Heart left ventricle (tissue), 13 donors: ENCODE measurements at regions not wholly inside any gene's neighbourhood (a gene's known extent, or its start where the extent isn't known, plus 50 kb on each side); places are given as distances from the start of the nearest gene placed in this dataset.

ENCODE experiments used
- POLR2A ChIP-seq, 2 donors: fragments of 450-650 bp; IDR thresholded peaks; one replicate each; pipeline ENCODE4 v1.6.1; 2017; ENCODE audit warnings: antibody characterized with exemption in 2 of 2, mild to moderate bottlenecking in 2 of 2, moderate library complexity in 2 of 2
- TF ChIP-seq, protein P1 (sequence below), 12 donors: fragments of 200-600 bp; sonication (generic) in 4 of 12; IDR thresholded peaks; one replicate each; pipeline versions ENCODE4 v1.5.0 to v1.8.0; 2018 to 2022; ENCODE audit warnings: antibody characterized with exemption in 12 of 12, mild to moderate bottlenecking in 5 of 12
- donor health status: ischemic (EF 13 %, LVEDD 7.1; RV severe dilation, severe dysfunction).
- donor health status: DM: no; HTN: yes; CAD: no.
- donor health status: DM: no; HTN: no; CAD: no.
- donor health status: ischemic (EF 25% LVEDD 6.9; RV normal size, moderate dysfunction).
- donor health status: ischemic (EF 25% LVEDD 5.7; RV mildly dilated, moderate dysfunction).
- donor health status: ischemic (EF 35%, LVEDD 5.7; RV mildly dilated, moderate dysfunction).
- donor health status: nonischemic (EF 11% LVEDD 7.7; RV severe dilation, severe dysfunction).
- donor health status: DM: yes; HTN: yes; CAD: no.
- donor health status: PGD.
- donor health status: ischemic (EF 29% LVEDD 5.4; RV normal size, mild dysfunction).
- donor health status: nonischemic (EF 23%, LVEDD 6.1; RV moderate dilation, normal function).

- TF ChIP-seq, protein P1, sequence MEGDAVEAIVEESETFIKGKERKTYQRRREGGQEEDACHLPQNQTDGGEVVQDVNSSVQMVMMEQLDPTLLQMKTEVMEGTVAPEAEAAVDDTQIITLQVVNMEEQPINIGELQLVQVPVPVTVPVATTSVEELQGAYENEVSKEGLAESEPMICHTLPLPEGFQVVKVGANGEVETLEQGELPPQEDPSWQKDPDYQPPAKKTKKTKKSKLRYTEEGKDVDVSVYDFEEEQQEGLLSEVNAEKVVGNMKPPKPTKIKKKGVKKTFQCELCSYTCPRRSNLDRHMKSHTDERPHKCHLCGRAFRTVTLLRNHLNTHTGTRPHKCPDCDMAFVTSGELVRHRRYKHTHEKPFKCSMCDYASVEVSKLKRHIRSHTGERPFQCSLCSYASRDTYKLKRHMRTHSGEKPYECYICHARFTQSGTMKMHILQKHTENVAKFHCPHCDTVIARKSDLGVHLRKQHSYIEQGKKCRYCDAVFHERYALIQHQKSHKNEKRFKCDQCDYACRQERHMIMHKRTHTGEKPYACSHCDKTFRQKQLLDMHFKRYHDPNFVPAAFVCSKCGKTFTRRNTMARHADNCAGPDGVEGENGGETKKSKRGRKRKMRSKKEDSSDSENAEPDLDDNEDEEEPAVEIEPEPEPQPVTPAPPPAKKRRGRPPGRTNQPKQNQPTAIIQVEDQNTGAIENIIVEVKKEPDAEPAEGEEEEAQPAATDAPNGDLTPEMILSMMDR (IDR thresholded peaks at IDR 0.05) = no peak
- no peak for TF ChIP-seq POLR2A (IDR thresholded peaks at IDR 0.05)
Observed at GRCh38 chr3:96039632-96040031, 774.8 kb upstream of the EPHA6 start.
